IPS-NIHi7 (cell line): ENCODE measurements at regions not wholly inside any gene's neighbourhood (a gene's known extent, or its start where the extent isn't known, plus 50 kb on each side); places are given as distances from the start of the nearest gene placed in this dataset.
"Not testable (repeated sequence)": the region's sequence is repeated elsewhere in the genome, so short reads cannot be mapped to it uniquely, and the experiment has no call there.

Experiments used
- DNase-seq: peaks from one replicate; pipeline ENCODE4 v3.0.0; 2012; ENCODE audit warnings: mixed read lengths; ENCODE audit errors: extremely low spot score

DNA sequence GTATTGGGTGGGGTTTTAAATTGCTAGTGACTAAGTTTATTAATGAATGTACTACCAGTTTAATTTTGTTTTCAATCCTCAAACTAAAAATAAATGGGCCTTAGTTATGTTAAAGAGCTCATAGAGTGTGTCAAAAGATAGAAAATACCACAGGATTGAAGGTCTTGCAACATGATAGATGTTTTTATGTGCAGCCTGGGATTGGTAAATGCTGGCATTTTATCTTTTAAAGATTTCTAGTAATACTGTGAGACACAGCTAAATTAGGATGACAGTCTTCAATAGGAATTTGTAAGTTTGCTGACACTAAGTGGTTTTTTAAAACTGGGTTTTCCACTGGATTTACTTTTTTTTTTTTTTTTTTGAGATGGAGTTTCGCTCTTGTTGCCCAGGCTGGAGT is 122.3 kb downstream of the HAUS1 start:
- no peak for DNase-seq

- not testable (repeated sequence) for DNase-seq
These were observed 125.5 kb downstream of the HAUS1 start for GRCh38 chr18:46229641-46230040.

GRCh38 chr18:46236156-46236555 is 132.0 kb downstream of the HAUS1 start:
- DNase-seq: no peak

GRCh38 chr18:46237891-46238290 is 133.7 kb downstream of the HAUS1 start:
- no peak for DNase-seq

DNA sequence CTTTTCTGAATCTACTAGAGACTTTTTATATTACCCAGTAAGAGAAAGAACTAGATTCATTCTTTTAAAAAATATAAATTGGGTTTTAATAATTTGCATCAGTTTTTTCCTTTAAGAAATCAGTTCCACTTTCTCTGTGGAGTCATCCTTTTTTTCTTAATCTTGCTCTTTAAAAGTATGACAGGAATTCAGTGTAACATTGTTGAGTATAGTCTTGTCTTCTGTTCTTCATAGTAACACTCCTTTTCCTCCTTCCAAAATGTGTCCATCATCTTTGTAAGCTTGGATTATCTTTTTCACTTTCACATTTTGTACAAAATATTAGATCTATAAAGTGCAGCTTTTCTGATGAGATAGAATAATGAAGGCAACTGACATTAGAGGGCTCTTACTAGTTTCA is 135.4 kb downstream of the HAUS1 start:
- no peak for DNase-seq

DNA sequence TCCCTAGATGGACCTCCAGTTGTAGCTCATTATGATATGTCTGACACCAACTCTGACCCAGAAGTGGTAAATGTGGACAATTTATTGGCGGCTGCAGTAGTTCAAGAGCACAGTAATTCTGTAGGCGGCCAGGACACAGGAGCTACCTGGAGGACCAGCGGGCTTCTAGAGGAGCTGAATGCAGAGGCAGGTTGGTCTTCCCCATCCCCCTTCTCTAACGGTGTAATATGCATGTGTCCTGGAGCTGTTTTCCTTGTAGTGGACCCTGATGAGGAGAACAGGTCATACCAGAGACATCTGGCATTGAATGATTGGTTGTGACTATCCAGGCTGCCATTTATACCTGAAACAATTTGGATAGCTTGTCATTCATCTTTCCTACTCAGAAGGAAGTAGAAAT is 135.8 kb downstream of the HAUS1 start:
- no peak for DNase-seq

DNA sequence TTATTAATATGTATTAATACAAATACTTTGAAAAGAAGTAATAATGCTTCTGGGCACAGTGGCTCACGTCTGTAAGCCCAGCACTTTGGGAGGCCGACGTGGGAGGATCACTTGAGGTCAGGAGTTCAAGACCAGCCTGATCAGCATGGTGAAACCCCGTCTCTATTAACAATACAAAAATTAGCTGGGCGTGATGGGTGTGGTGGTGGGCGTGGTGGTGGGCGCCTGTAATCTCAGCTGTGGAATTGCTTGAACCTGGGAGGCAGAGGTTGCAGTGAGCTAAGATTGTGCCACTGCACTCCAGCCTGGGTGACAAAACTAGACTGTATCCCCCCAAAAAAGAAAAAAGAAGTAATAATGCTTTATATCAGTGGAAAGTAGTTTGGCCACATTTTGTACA is 137.2 kb downstream of the HAUS1 start:
- not testable (repeated sequence) for DNase-seq

DNA sequence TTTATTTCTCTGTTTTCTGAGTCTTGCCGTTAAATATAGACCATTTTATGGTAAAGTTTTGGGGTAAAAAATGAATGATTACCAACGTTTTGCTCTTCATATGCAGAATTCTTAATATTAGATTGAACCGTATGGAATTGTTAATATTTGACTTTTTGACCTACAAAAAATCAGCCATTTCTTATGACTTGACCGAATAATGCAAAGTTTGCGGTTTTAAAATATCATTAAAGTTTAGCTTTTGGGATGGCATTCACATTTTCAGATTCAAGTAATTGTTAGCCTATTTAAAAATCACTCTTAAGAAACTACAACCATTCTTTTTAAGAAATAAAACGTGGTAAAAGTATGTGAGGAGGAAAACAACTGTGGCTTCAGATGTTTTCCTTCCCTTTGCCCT is 138.0 kb downstream of the HAUS1 start:
- no peak for DNase-seq

GRCh38 chr18:46243095-46243494 is 138.9 kb downstream of the HAUS1 start:
- no peak for DNase-seq

DNA sequence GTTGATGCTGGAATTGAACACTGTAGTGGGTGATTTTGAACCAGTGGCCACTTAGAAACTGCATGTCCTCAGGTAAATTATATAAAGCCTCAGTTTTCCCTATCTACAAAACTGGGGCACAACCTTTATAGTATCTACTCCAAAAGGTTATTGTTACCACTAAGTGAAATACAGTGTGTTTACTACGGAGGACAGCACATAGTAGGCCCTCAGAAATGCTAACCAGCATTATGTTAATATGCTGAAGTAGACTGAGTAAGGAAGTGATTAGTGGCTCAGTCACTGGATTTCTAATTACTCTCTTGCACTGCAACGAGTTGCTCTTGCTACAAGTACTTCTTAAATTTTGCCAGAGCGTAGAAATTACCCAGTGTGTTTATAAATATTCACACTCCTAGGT is 139.5 kb downstream of the HAUS1 start:
- DNase-seq: no peak

DNA sequence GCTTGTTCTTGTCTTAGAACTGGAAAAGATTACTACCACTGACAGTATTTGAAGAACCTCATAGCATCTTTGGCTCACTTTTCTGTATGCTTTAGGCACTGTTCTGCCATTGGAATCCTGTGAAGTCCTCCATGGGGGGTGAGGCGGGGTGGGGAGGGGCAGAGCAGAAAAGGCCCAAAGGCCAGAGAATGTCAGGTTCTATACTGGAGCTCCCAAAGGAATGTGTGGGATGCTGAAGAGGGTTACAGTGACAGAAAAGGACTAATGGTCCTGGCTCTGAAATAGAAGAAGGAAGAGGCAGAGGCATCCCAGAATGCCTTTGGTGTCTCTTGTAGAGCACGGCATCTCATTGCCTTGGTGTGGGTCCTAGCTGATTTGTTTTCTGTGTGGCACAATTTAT is 141.9 kb downstream of the HAUS1 start:
- no peak for DNase-seq

DNA sequence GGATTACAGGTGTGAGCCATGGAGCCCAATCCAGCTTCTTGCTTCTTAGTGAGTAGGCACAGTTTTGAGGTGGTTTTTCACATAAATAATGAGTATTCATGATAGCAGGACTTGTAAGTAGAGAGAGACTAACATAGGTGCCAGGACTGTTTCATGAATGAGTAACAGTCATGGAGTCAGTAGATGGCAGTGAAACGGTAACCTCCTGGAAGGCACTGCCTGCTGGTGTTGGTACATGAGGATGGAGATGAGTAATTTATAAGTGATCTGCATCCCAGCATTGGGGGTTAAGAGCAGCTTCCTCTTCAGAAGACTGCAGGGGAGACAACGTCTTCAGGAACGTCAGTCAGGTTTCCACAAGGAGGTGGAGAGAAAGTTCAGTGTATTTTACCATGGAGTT is 143.8 kb downstream of the HAUS1 start:
- no peak for DNase-seq

GRCh38 chr18:46250084-46250811 is 146.1 kb downstream of the HAUS1 start:
- DNase-seq: no peak

DNA sequence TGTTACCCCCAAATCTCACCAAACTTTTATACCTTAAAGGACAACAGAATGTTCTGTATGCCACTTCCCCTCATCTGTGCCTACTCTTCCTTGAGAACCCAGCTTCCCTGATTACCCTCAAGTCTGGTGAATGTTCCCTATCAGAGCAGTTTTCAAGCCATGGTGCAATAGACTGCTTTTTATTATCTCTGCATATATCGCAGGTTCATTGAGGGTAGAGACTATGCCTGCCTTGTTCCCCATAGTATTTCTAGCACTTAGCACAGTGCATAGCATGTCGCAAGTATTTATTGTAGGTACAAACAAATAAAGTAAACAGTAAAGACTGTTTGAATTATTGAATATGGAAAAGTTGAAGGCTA is 146.6 kb downstream of the HAUS1 start:
- DNase-seq: no peak

DNA sequence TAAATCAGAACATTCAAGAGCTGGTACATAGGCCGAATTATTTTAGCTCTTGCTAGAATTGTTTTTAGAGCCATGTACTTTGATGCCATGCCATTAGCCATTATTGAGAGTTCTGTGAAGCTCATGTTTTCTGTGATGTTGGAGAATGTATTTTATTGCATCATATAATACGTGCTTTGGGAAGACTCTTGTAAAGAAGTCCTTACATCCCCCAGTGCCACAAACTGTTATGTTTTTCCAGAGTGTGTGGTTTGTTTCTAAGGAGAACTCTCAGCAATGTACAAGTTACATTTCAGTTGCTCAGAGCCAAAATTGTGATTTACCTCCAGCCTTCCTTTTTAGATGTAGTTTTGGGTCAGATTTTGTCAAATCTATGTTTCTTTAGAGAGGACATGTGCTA is 148.6 kb downstream of the HAUS1 start:
- no peak for DNase-seq

GRCh38 chr18:46253498-46253897 is 149.3 kb downstream of the HAUS1 start:
- no peak for DNase-seq

DNA sequence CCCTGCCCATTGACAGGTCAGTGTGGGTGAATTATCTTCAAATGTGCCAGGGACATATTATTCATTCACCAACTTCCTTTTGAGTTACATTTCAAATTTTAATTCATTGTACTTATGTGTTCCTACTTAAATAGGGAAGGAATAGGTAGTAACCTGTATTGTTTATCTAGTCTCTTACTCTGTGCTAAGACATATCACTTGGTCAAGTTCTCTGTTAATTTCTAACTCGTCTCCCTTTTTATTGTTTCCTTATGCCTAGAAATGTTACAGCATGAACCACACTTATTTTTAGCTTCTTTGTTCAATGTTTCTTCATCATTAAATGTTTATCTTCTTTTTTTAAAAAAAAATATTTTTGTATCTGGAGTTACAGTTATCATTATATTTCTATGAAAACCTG is 151.9 kb downstream of the HAUS1 start:
- no peak for DNase-seq

- DNase-seq: no peak
These were observed 153.2 kb downstream of the HAUS1 start for GRCh38 chr18:46257366-46257765.

DNA sequence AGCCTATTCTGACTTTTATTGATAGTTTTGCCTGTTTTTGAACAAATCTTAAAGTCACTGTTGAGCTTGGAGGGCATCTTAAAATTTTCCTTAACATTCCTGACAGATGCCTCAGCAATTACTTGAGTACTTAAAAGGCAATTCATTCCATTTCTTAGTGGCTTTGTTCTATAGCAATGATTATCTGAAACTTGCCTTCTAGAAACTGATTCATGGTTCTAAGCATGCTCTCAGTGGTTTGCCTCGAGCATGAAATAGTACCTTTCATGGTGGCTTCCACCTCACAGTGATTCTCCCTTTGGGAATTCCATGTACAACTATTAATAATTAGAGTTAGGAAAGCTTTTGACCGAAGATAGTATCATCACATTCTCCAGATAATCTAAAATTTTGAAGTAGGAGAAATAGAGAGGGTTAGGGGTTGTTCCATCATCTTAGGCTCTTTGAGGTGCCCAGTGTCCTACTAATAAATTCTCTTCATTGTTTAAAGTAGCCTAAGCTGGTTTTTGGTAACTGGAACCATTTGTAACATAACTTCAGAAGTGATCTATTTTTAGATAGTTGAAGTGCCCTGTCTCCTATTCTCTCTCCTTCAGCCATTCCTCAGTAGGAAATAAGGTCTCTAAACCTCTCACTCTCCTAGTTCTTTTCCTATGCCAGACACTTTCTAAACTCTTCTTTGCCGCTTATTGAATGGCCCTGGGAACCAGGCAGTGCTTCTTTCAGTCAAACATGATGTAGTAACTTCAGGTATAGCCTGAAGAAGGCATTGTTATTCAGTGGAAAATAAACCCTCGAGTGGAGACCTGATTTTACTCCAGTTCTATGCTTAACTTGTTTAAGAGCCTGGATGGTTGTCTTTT is 156.1 kb downstream of the HAUS1 start:
- no peak for DNase-seq

- no peak for DNase-seq
These were observed 156.6 kb downstream of the HAUS1 start for GRCh38 chr18:46260879-46261143.

DNA sequence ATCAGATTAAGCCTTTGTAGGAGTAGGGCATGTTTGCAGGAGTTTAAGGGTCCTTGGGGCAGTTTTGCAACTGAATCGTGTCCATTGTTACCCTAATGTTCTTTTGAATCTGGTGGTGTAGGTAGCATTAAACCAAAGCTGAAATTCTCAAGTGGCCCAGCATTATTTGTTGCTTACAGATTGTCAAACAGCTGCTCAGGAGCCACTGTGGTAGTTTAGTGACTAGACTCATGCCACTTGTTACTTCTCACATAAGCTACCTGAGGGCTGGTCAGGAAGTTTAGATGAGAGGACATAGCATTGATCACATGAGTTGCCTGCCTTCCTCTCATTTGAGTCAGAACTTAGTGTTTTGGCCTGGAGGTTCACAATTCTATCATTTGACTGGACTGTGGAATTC is 157.6 kb downstream of the HAUS1 start:
- DNase-seq: no peak

DNA sequence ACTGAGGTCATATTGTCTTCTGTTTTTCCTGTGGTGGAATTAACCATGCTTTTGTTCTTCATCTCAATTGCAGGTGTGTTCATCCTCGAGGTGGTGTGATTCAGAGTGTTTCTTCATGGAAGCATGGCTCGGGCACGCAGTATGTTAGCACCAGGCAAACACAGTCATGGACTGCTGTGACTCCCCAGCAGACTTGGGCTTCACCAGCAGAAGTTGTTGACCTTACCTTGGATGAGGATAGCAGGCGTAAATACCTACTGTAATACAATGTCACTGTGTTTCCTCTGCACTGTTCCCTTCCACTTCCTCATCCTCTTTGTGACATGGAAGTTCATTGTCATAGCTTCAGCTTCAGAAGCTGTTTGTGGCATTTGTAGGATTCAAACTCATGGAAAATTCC is 158.7 kb downstream of the HAUS1 start:
- no peak for DNase-seq

DNA sequence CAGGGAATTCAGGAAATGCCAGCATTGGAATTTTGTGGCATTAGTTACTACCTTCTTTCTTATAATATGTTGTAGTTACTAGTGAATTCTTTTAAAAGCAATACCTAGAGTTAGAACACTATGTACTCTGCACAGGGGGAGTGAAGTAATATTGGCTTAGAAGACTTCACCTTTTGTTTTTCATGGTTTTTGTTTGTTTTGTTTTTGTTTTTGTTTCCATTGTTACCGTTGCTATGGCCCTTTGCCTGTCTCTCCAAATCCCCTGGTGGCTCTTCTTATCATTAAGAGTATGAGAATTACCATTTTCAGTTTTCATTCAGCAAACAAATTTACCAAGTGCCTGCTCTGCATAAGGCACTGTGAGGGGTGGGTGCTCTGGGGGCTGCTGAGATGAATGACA is 160.1 kb downstream of the HAUS1 start:
- DNase-seq: no peak
